Neural cell (in vitro differentiated cells): ENCODE measurements at regions not wholly inside any gene's neighbourhood (a gene's known extent, or its start where the extent isn't known, plus 50 kb on each side); places are given as distances from the start of the nearest gene placed in this dataset.

ENCODE experiments used
- H2AFZ ChIP-seq: fragments of 200-600, 300-800 bp; sonication (generic), shearing (Covaris generic); 2 replicates; pipeline ENCODE4 v1.6.0; 2014; ENCODE audit warnings: low read depth, mild to moderate bottlenecking, antibody characterized with exemption, low read length, moderate library complexity
- H3F3A ChIP-seq: fragments of 200-600 bp; shearing (Covaris generic); 2 replicates; pipeline ENCODE4 v1.6.1; 2016; ENCODE audit warnings: mild to moderate bottlenecking, moderate library complexity, mixed read lengths, antibody characterized with exemption, low read length; ENCODE audit not compliant: insufficient read depth, poor library complexity, severe bottlenecking
- H3K27ac ChIP-seq: fragments of 200-600, 300-800 bp; sonication (generic), shearing (Covaris generic); 2 replicates; pipeline ENCODE4 v1.5.1; 2014; ENCODE audit warnings: mild to moderate bottlenecking, low read length, moderate library complexity
- H3K27me3 ChIP-seq: fragments of 300-800, 200-600 bp; sonication (generic), shearing (Covaris generic); 2 replicates; pipeline ENCODE4 v1.6.0; 2014; ENCODE audit warnings: mild to moderate bottlenecking, low read depth, low read length, moderate library complexity; ENCODE audit not compliant: insufficient read depth
- H3K36me3 ChIP-seq: fragments of 300-800, 200-600 bp; sonication (generic), shearing (Covaris generic); 2 replicates; pipeline ENCODE4 v1.5.1; 2014; ENCODE audit warnings: mild to moderate bottlenecking, antibody characterized with exemption, low read length, moderate library complexity; ENCODE audit not compliant: insufficient read depth
- H3K4me2 ChIP-seq: fragments of 300-800, 200-600 bp; sonication (generic), shearing (Covaris generic); 2 replicates; pipeline ENCODE4 v1.6.0; 2014; ENCODE audit warnings: mild to moderate bottlenecking, low read length
- H3K4me3 ChIP-seq: fragments of 300-800, 200-600 bp; sonication (generic), shearing (Covaris generic); 2 replicates; pipeline ENCODE4 v1.5.1; 2014; ENCODE audit warnings: mild to moderate bottlenecking, low read length, moderate library complexity
- H3K79me2 ChIP-seq: fragments of 200-600 bp; shearing (Covaris generic); replicated peaks from 2 replicates; pipeline ENCODE4 v1.6.0; 2014; ENCODE audit warnings: mild to moderate bottlenecking, low read length, moderate library complexity; ENCODE audit not compliant: insufficient read depth
- H3K9ac ChIP-seq: fragments of 300-800, 200-600 bp; sonication (generic), shearing (Covaris generic); 2 replicates; pipeline ENCODE4 v1.6.1; 2016; ENCODE audit warnings: mild to moderate bottlenecking, low read length, mixed read lengths
- H3K9me2 ChIP-seq: fragments of 200-600 bp; shearing (Covaris generic); 2 replicates; pipeline ENCODE4 v1.6.1; 2016; ENCODE audit warnings: mild to moderate bottlenecking, low read length, mixed read lengths; ENCODE audit not compliant: insufficient read depth
- H3K9me3 ChIP-seq: fragments of 200-600, 300-800 bp; sonication (generic), shearing (Covaris generic); 2 replicates; pipeline ENCODE4 v1.6.1; 2016; ENCODE audit warnings: mild to moderate bottlenecking, mixed run types, low read length, moderate library complexity, mixed read lengths
- H4K20me1 ChIP-seq: fragments of 200-600 bp; shearing (Covaris generic); 2 replicates; pipeline ENCODE4 v1.6.1; 2016; ENCODE audit warnings: mild to moderate bottlenecking, mixed run types; ENCODE audit not compliant: insufficient read depth
- CTCF ChIP-seq: fragments of 450-650 bp; IDR thresholded peaks from 2 replicates; pipeline ENCODE4 v1.5.1; 2014; ENCODE audit warnings: antibody characterized with exemption, mild to moderate bottlenecking, moderate library complexity; ENCODE audit not compliant: poor library complexity, severe bottlenecking
- EP300 ChIP-seq: fragments of 450-650 bp; conservative IDR thresholded peaks from 2 replicates; pipeline ENCODE4 v1.6.1; 2014; ENCODE audit warnings: antibody characterized with exemption, mild to moderate bottlenecking, moderate library complexity; ENCODE audit not compliant: poor library complexity, severe bottlenecking
- EZH2 ChIP-seq: fragments of 200-600, 300-800 bp; shearing (Covaris generic), sonication (generic); IDR thresholded peaks from 2 replicates; pipeline ENCODE4 v1.6.1; 2014; ENCODE audit warnings: antibody characterized with exemption, low read length, borderline replicate concordance, mild to moderate bottlenecking; ENCODE audit not compliant: insufficient read depth, poor library complexity, severe bottlenecking
- MXI1 ChIP-seq: fragments of 450-650 bp; conservative IDR thresholded peaks from 2 replicates; pipeline ENCODE4 v1.6.1; 2014; ENCODE audit warnings: antibody characterized with exemption, mild to moderate bottlenecking; ENCODE audit not compliant: poor library complexity, severe bottlenecking
- POLR2AphosphoS5 ChIP-seq: IDR thresholded peaks from 2 replicates; pipeline ENCODE4 v1.6.1; 2012
- RAD21 ChIP-seq: fragments of 450-650 bp; conservative IDR thresholded peaks from 2 replicates; pipeline ENCODE4 v1.6.1; 2014; ENCODE audit warnings: antibody characterized with exemption, mild to moderate bottlenecking, moderate library complexity
- SMC3 ChIP-seq: fragments of 450-650 bp; conservative IDR thresholded peaks from 2 replicates; pipeline ENCODE4 v1.6.1; 2014; ENCODE audit warnings: antibody characterized with exemption, mild to moderate bottlenecking, moderate library complexity; ENCODE audit not compliant: poor library complexity
- TAF1 ChIP-seq: IDR thresholded peaks from 2 replicates; pipeline ENCODE4 v1.6.1; 2012; ENCODE audit warnings: low read depth
- TF ChIP-seq, protein P1 (sequence below): IDR thresholded peaks from 2 replicates; pipeline ENCODE4 v1.6.1; 2012; ENCODE audit warnings: borderline replicate concordance

DNA sequence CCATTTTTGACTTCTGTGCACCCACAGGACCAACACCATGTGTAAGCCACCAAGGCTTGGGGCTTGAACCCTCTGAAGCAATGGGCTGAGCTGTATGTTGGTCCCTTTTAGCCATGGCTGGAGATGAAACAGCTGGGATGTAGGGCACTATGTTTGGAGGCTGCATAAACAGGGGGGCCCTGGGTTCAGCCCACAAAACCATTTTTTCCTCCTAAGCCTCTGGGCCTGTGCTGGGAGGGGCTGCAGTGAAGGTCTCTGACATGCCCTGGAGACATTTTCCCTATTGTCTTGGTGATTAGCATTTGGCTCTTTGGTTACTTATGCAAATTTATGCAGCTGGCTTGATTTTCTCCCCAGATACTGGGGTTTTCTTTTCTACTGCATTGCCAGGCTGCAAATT is 144.9 kb downstream of the ZNF326 start:
- Histone ChIP-seq H3K27me3 (no peaks in the 10 kb centered on the region), H3K27ac (no peak overlapping the region), H3K36me3 (no peaks in the 10 kb centered on the region), H3K9me2 (no peaks in the 10 kb centered on the region), H3F3A (no peaks in the 10 kb centered on the region), H3K9ac (no peak overlapping the region), H3K4me2 (no peak overlapping the region), H3K79me2 (no peaks in the 10 kb centered on the region), H3K9me3 (peaks cover 4% of the 10 kb centered on the region), H2AFZ (no peak overlapping the region), H4K20me1 (no peaks in the 10 kb centered on the region), H3K4me3 (no peak overlapping the region)
- TF ChIP-seq SMC3 (no peak), EP300 (no peak), CTCF (no peak), EZH2 (no peak), TAF1 (no peak), MXI1 (no peak), POLR2AphosphoS5 (no peak), RAD21 (no peak)
- TF ChIP-seq, protein P1, sequence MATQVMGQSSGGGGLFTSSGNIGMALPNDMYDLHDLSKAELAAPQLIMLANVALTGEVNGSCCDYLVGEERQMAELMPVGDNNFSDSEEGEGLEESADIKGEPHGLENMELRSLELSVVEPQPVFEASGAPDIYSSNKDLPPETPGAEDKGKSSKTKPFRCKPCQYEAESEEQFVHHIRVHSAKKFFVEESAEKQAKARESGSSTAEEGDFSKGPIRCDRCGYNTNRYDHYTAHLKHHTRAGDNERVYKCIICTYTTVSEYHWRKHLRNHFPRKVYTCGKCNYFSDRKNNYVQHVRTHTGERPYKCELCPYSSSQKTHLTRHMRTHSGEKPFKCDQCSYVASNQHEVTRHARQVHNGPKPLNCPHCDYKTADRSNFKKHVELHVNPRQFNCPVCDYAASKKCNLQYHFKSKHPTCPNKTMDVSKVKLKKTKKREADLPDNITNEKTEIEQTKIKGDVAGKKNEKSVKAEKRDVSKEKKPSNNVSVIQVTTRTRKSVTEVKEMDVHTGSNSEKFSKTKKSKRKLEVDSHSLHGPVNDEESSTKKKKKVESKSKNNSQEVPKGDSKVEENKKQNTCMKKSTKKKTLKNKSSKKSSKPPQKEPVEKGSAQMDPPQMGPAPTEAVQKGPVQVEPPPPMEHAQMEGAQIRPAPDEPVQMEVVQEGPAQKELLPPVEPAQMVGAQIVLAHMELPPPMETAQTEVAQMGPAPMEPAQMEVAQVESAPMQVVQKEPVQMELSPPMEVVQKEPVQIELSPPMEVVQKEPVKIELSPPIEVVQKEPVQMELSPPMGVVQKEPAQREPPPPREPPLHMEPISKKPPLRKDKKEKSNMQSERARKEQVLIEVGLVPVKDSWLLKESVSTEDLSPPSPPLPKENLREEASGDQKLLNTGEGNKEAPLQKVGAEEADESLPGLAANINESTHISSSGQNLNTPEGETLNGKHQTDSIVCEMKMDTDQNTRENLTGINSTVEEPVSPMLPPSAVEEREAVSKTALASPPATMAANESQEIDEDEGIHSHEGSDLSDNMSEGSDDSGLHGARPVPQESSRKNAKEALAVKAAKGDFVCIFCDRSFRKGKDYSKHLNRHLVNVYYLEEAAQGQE = no peak

GRCh38 chr1:90135286-90135685 is 140.4 kb downstream of the ZNF326 start:
- no peak for TF ChIP-seq SMC3
- TF ChIP-seq, protein P1 = no peak
- no peak for TF ChIP-seq EZH2
- no peak for TF ChIP-seq POLR2AphosphoS5
- no peak for TF ChIP-seq TAF1
- TF ChIP-seq RAD21 = no peak
- TF ChIP-seq CTCF = no peak
- no peak for TF ChIP-seq MXI1
- Histone ChIP-seq H3F3A (no peaks in the 10 kb centered on the region), H2AFZ (no peak overlapping the region), H3K36me3 (no peaks in the 10 kb centered on the region), H3K9me2 (no peaks in the 10 kb centered on the region), H4K20me1 (no peaks in the 10 kb centered on the region), H3K4me3 (no peak overlapping the region), H3K27ac (no peak overlapping the region), H3K79me2 (no peaks in the 10 kb centered on the region), H3K9ac (no peak overlapping the region), H3K4me2 (no peak overlapping the region), H3K27me3 (no peaks in the 10 kb centered on the region), H3K9me3 (peaks cover 4% of the 10 kb centered on the region)
